H54 (cell line): ENCODE measurements at regions not wholly inside any gene's neighbourhood (a gene's known extent, or its start where the extent isn't known, plus 50 kb on each side); places are given as distances from the start of the nearest gene placed in this dataset.

ENCODE experiments used
- DNase-seq: peaks from one replicate; pipeline ENCODE4 v3.0.0; 2011; ENCODE audit warnings: low spot score, mixed read lengths; ENCODE audit not compliant: insufficient read length
- FAIRE-seq: peaks from 3 replicates; lab custom pipeline; 2011; peaks lifted over from hg19 to GRCh38; lab: Jason Lieb, UNC
- POLR2A ChIP-seq: IDR thresholded peaks from 2 replicates; pipeline ENCODE4 v1.6.1; 2011; ENCODE audit warnings: low read depth, mild to moderate bottlenecking, low read length

- no peak for FAIRE-seq
- no peak for TF ChIP-seq POLR2A
These were observed 112.1 kb upstream of the PIEZO2 start for GRCh38 chr18:11261486-11261885.

GRCh38 chr18:11260961-11261461, 111.6 kb upstream of the PIEZO2 start:
- FAIRE-seq = no peak
- no peak for DNase-seq
- TF ChIP-seq POLR2A = no peak

More at GRCh38 chr18:11261486-11261885, 112.1 kb upstream of the PIEZO2 start:
- no peak for DNase-seq

- DNase-seq (no peak), FAIRE-seq (no peak)
These were observed 110.2 kb upstream of the PIEZO2 start for GRCh38 chr18:11259469-11260150.

GRCh38 chr18:11258039-11258610, 108.8 kb upstream of the PIEZO2 start:
- no peak for DNase-seq
- no peak for FAIRE-seq
- no peak for TF ChIP-seq POLR2A

More at GRCh38 chr18:11259469-11260150, 110.2 kb upstream of the PIEZO2 start:
- TF ChIP-seq POLR2A = no peak

GRCh38 chr18:11256251-11256650, 106.9 kb upstream of the PIEZO2 start:
- no peak for FAIRE-seq
- TF ChIP-seq POLR2A = no peak
- no peak for DNase-seq

- no peak for DNase-seq
These were observed 102.5 kb upstream of the PIEZO2 start for GRCh38 chr18:11251891-11252270.

GRCh38 chr18:11251229-11251890, 102.0 kb upstream of the PIEZO2 start:
- no peak for DNase-seq
- FAIRE-seq = no peak
- TF ChIP-seq POLR2A = no peak

More at GRCh38 chr18:11251891-11252270, 102.5 kb upstream of the PIEZO2 start:
- FAIRE-seq = no peak
- no peak for TF ChIP-seq POLR2A

- TF ChIP-seq POLR2A = no peak
- DNase-seq (no peak), FAIRE-seq (no peak)
These were observed 100.0 kb upstream of the PIEZO2 start for GRCh38 chr18:11249391-11249790.

GRCh38 chr18:11247381-11247970, 98.1 kb upstream of the PIEZO2 start:
- FAIRE-seq (no peak), DNase-seq (no peak)
- no peak for TF ChIP-seq POLR2A

GRCh38 chr18:11246495-11247300, 97.3 kb upstream of the PIEZO2 start:
- FAIRE-seq (no peak), DNase-seq (no peak)
- no peak for TF ChIP-seq POLR2A

- no peak for FAIRE-seq
- no peak for TF ChIP-seq POLR2A
- DNase-seq = no peak
These were observed 96.5 kb upstream of the PIEZO2 start for GRCh38 chr18:11245879-11246278.

- no peak for DNase-seq
- no peak for TF ChIP-seq POLR2A
- FAIRE-seq = no peak
These were observed 88.1 kb upstream of the PIEZO2 start for GRCh38 chr18:11237484-11237883.

GRCh38 chr18:11237066-11237465, 87.7 kb upstream of the PIEZO2 start:
- DNase-seq = no peak
- FAIRE-seq = no peak
- no peak for TF ChIP-seq POLR2A
